HepG2 (cell line): ENCODE measurements at regions not wholly inside any gene's neighbourhood (a gene's known extent, or its start where the extent isn't known, plus 50 kb on each side); places are given as distances from the start of the nearest gene placed in this dataset.

ENCODE experiments used
- ATAC-seq: fragments of 200-7000 bp; cut with Tn5 transposase; 3 replicates; pipeline ENCODE4 v1.9.1; 2020; ENCODE audit warnings: mild to moderate bottlenecking, moderate library complexity
- BruUV-seq: library from RNA; stranded (reverse); fragments of 400-500 nt; replicated peaks from 2 replicates; lab custom pipeline; 2021; lab: Mats Ljungman, UMichigan
- CTCF ChIA-PET: fragments of 300-600 bp; formaldehyde crosslinking; extraction: SDS; loops from one replicate; lab custom pipeline; 2021; ENCODE audit warnings: low total read pairs, inconsistent platforms, low intra/inter-chr PET ratio; lab: Yijun Ruan, JAX
- POLR2A ChIA-PET: fragments of 350-600 bp; sonication (Branson Sonifier 250); formaldehyde crosslinking; loops from one replicate; lab custom pipeline; 2020; ENCODE audit warnings: antibody characterized with exemption, inconsistent platforms; lab: Yijun Ruan, JAX
- DNase-seq: peaks from one replicate; pipeline ENCODE4 v3.0.0-alpha.2; 2015; ENCODE audit warnings: low spot score
- FAIRE-seq: peaks from 3 replicates; lab custom pipeline; 2011; peaks lifted over from hg19 to GRCh38; lab: Jason Lieb, UNC
- H2AFZ ChIP-seq: one replicate; pipeline ENCODE4 v1.6.1; 2011; ENCODE audit warnings: low read length, inconsistent platforms
- H3K27ac ChIP-seq: fragments of 300-600 bp; 3 replicates; pipeline ENCODE4 v1.8.0; 2011; ENCODE audit warnings: mixed run types, mild to moderate bottlenecking, mixed read lengths, low read length, inconsistent platforms; ENCODE audit not compliant: insufficient read depth; ENCODE audit errors: extremely low read length
- H3K27me3 ChIP-seq, 2 experiments: fragments of 200-600 bp in 1 of 2; 2 replicates in 1 of 2; 3 replicates in 1 of 2; pipeline versions ENCODE4 v1.6.0 to v1.8.0; 2011; ENCODE audit warnings: low read length in 2 of 2, mild to moderate bottlenecking in 2 of 2, moderate library complexity in 2 of 2, inconsistent platforms in 1 of 2; ENCODE audit not compliant: insufficient read depth in 2 of 2, control insufficient read depth in 1 of 2
- H3K36me3 ChIP-seq, 2 experiments: fragments of 200-600 bp in 1 of 2; replicated peaks in 1 of 2; 2 replicates in 1 of 2; 3 replicates in 1 of 2; pipeline versions ENCODE4 v1.5.1 to v1.8.0; 2011; ENCODE audit warnings: low read length in 2 of 2, inconsistent platforms in 1 of 2; ENCODE audit not compliant: insufficient read depth in 2 of 2, control insufficient read depth in 1 of 2
- H3K4me1 ChIP-seq: 2 replicates; pipeline ENCODE4 v1.5.1; 2012; ENCODE audit warnings: low read length, inconsistent platforms; ENCODE audit not compliant: insufficient read depth
- H3K4me2 ChIP-seq: 2 replicates; pipeline ENCODE4 v1.6.0; 2011; ENCODE audit warnings: low read depth, low read length, inconsistent platforms
- H3K4me3 ChIP-seq, 3 experiments: fragments of 200-600 bp in 1 of 3; sonication (generic), shearing (Covaris generic) in 1 of 3; replicated peaks in 1 of 3; 2 replicates each; pipeline ENCODE4 v1.5.1; 2011 to 2016; ENCODE audit warnings: low read length in 3 of 3, inconsistent platforms in 2 of 3, low read depth in 2 of 3, mild to moderate bottlenecking in 2 of 3, control low read depth in 1 of 3, mixed read lengths in 1 of 3; ENCODE audit not compliant: insufficient read depth in 1 of 3
- H3K79me2 ChIP-seq: one replicate; pipeline ENCODE4 v1.6.1; 2011; ENCODE audit warnings: low read length, inconsistent platforms; ENCODE audit not compliant: insufficient read depth
- H3K9ac ChIP-seq: 2 replicates; pipeline ENCODE4 v1.6.0; 2011; ENCODE audit warnings: mild to moderate bottlenecking, low read depth, low read length, inconsistent platforms; ENCODE audit not compliant: insufficient read depth
- H3K9me3 ChIP-seq: 2 replicates; pipeline ENCODE4 v1.5.1; 2012; ENCODE audit warnings: mild to moderate bottlenecking, low read length
- H4K20me1 ChIP-seq: 2 replicates; pipeline ENCODE4 v1.6.0; 2011; ENCODE audit warnings: inconsistent platforms, mild to moderate bottlenecking, low read length, moderate library complexity; ENCODE audit not compliant: insufficient read depth
- CCAR2 ChIP-seq: fragments of 200-400 bp; formaldehyde crosslinking; optimal IDR thresholded peaks from 2 replicates; pipeline ENCODE3; 2018; ENCODE audit warnings: low read depth, mild to moderate bottlenecking, low read length, moderate library complexity
- MAFF ChIP-seq: IDR thresholded peaks from 2 replicates; pipeline ENCODE4 v1.6.1; 2011; ENCODE audit warnings: low read depth, low read length, improper control_type of control experiment
- MAFK ChIP-seq, 2 experiments: IDR thresholded peaks in 1 of 2; conservative IDR thresholded peaks in 1 of 2; 2 replicates each; pipeline ENCODE4 v1.6.1; 2011; ENCODE audit warnings: improper control_type of control experiment in 2 of 2, low read length in 2 of 2
- NAIF1 ChIP-seq: sonication (generic); formaldehyde crosslinking; IDR thresholded peaks from 2 replicates; pipeline ENCODE4 v1.5.0; 2020; ENCODE audit warnings: mild to moderate bottlenecking, missing genetic modification reagents, borderline replicate concordance
- NFE2 ChIP-seq: sonication (generic); formaldehyde crosslinking; IDR thresholded peaks from 2 replicates; pipeline ENCODE4 v1.4.0; 2020; ENCODE audit warnings: missing genetic modification reagents
- RAD21 ChIP-seq: fragments of 450-650 bp; formaldehyde crosslinking; IDR thresholded peaks from 2 replicates; pipeline ENCODE4 v1.5.0; 2020; ENCODE audit warnings: mild to moderate bottlenecking
- RFX5 ChIP-seq: IDR thresholded peaks from 2 replicates; pipeline ENCODE4 v1.6.1; 2011; ENCODE audit warnings: low read depth, low read length, improper control_type of control experiment
- SAP130 ChIP-seq: IDR thresholded peaks from 2 replicates; pipeline ENCODE4 v1.6.1; 2016; ENCODE audit warnings: low read depth
- TCF7 ChIP-seq: sonication (generic); IDR thresholded peaks from 2 replicates; pipeline ENCODE4 v1.6.1; 2016; ENCODE audit warnings: antibody characterized with exemption, low read depth
- TSC22D2 ChIP-seq: sonication (generic); formaldehyde crosslinking; IDR thresholded peaks from 2 replicates; pipeline ENCODE4 v1.5.1; 2020; ENCODE audit warnings: missing genetic modification reagents, mild to moderate bottlenecking, borderline replicate concordance
- ZFP36L2 ChIP-seq: sonication (generic); formaldehyde crosslinking; IDR thresholded peaks from 2 replicates; pipeline ENCODE4 v1.4.0; 2020; ENCODE audit warnings: missing genetic modification reagents
- ZNF207 ChIP-seq: fragments of 450-650 bp; IDR thresholded peaks from 2 replicates; pipeline ENCODE4 v1.6.1; 2016; ENCODE audit warnings: antibody characterized with exemption, borderline replicate concordance
- ZNF33A ChIP-seq: sonication (generic); formaldehyde crosslinking; IDR thresholded peaks from 2 replicates; pipeline ENCODE4 v1.5.1; 2020; ENCODE audit warnings: missing genetic modification reagents, mild to moderate bottlenecking, moderate library complexity, borderline replicate concordance
- ZNF549 ChIP-seq: sonication (generic); formaldehyde crosslinking; IDR thresholded peaks from 2 replicates; pipeline ENCODE4 v1.5.0; 2020; ENCODE audit warnings: missing genetic modification reagents
- ZNF878 ChIP-seq: sonication (generic); formaldehyde crosslinking; IDR thresholded peaks from 2 replicates; pipeline ENCODE4 v1.8.1; 2023; ENCODE audit warnings: mild to moderate bottlenecking, missing genetic modification reagents, moderate library complexity
- in situ Hi-C: cut with HindIII; loops from 2 replicates; pipeline ENCODE4 v1.10.0; 2017; ENCODE audit warnings: low pct_unique_long_range_greater_than_20kb; ENCODE audit not compliant: extremely low pct_ligation_motif_present
- intact Hi-C: fragments of 100-400 bp; cut with micrococcal nuclease; formaldehyde crosslinking; loops from one replicate; pipeline ENCODE4 v1.10.0; 2022; ENCODE audit not compliant: unreplicated experiment
- TF ChIP-seq, protein P1 (sequence below): IDR thresholded peaks from 2 replicates; pipeline ENCODE4 v1.6.1; 2016; ENCODE audit warnings: low read depth, control low read depth
- TF ChIP-seq, protein P2 (sequence below): sonication (generic); formaldehyde crosslinking; IDR thresholded peaks from 2 replicates; pipeline ENCODE4 v1.9.0; 2021; ENCODE audit warnings: mild to moderate bottlenecking, missing genetic modification reagents
- TF ChIP-seq, protein P3 (sequence below): sonication (generic); formaldehyde crosslinking; IDR thresholded peaks from 2 replicates; pipeline ENCODE4 v1.5.0; 2020; ENCODE audit warnings: missing genetic modification reagents, mild to moderate bottlenecking, borderline replicate concordance
- TF ChIP-seq, protein P4 (sequence below): IDR thresholded peaks from 2 replicates; pipeline ENCODE4 v1.6.1; 2016

DNA sequence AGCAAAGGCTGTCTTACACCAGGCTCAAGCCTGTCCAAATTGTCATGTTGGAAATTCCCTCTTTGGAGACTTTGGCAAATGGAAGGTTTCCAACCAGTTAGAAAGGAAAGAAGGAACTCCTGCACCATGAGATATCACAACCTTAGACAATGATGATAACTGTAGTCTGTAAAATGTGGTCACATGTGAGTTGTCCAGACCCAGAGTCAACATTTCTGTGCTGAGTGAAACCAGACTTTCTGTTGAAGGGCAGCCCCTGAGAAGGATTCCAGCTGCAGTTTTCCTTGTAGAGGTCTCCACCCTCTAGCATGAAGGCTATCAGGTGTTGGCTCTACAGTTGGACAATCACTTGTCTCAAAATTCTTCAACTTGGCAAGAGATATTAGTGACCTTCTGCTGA, 82.4 kb downstream of the SOX3 start:
- no TSS peak for BruUV-seq
- Histone ChIP-seq H3K9ac (no peak overlapping the region), H4K20me1 (no peaks in the 10 kb centered on the region), H3K9me3 (no peaks in the 10 kb centered on the region), H3K4me3 (no peak overlapping the region), H2AFZ (no peak overlapping the region), H3K4me1 (no peaks in the 10 kb centered on the region), H3K79me2 (no peaks in the 10 kb centered on the region), H3K4me2 (no peak overlapping the region), H3K36me3 (no peaks in the 10 kb centered on the region), H3K27me3 (no peaks in the 10 kb centered on the region), H3K27ac (no peak overlapping the region)
- in situ Hi-C loops: no loop called here
- POLR2A ChIA-PET: no interaction called here
- ATAC-seq: no peak
- FAIRE-seq: no peak
- CTCF ChIA-PET: no interaction called here
- DNase-seq: no peak
- intact Hi-C loops: no loop called here
- TF ChIP-seq RAD21 (CRISPR knock-in tag) (no peak), TCF7 (no peak), ZNF878 (CRISPR knock-in tag) (no peak), TSC22D2 (CRISPR knock-in tag) (no peak), MAFF (no peak), NAIF1 (CRISPR knock-in tag) (no peak), CCAR2 (no peak), MAFK (conservative IDR thresholded peaks at IDR 0.05 in 1 of 2, IDR thresholded peaks at IDR 0.05 in 1 of 2; ENCODE audit: low read length in 2 of 2) (no peak), ZNF207 (no peak), ZFP36L2 (CRISPR knock-in tag) (no peak), RFX5 (no peak), SAP130 (CRISPR knock-in tag) (no peak), ZNF549 (CRISPR knock-in tag) (no peak), NFE2 (CRISPR knock-in tag) (no peak), ZNF33A (CRISPR knock-in tag) (no peak)
- TF ChIP-seq, protein P1, sequence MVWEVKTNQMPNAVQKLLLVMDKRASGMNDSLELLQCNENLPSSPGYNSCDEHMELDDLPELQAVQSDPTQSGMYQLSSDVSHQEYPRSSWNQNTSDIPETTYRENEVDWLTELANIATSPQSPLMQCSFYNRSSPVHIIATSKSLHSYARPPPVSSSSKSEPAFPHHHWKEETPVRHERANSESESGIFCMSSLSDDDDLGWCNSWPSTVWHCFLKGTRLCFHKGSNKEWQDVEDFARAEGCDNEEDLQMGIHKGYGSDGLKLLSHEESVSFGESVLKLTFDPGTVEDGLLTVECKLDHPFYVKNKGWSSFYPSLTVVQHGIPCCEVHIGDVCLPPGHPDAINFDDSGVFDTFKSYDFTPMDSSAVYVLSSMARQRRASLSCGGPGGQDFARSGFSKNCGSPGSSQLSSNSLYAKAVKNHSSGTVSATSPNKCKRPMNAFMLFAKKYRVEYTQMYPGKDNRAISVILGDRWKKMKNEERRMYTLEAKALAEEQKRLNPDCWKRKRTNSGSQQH (CRISPR knock-in tag): no peak
- TF ChIP-seq, protein P2, sequence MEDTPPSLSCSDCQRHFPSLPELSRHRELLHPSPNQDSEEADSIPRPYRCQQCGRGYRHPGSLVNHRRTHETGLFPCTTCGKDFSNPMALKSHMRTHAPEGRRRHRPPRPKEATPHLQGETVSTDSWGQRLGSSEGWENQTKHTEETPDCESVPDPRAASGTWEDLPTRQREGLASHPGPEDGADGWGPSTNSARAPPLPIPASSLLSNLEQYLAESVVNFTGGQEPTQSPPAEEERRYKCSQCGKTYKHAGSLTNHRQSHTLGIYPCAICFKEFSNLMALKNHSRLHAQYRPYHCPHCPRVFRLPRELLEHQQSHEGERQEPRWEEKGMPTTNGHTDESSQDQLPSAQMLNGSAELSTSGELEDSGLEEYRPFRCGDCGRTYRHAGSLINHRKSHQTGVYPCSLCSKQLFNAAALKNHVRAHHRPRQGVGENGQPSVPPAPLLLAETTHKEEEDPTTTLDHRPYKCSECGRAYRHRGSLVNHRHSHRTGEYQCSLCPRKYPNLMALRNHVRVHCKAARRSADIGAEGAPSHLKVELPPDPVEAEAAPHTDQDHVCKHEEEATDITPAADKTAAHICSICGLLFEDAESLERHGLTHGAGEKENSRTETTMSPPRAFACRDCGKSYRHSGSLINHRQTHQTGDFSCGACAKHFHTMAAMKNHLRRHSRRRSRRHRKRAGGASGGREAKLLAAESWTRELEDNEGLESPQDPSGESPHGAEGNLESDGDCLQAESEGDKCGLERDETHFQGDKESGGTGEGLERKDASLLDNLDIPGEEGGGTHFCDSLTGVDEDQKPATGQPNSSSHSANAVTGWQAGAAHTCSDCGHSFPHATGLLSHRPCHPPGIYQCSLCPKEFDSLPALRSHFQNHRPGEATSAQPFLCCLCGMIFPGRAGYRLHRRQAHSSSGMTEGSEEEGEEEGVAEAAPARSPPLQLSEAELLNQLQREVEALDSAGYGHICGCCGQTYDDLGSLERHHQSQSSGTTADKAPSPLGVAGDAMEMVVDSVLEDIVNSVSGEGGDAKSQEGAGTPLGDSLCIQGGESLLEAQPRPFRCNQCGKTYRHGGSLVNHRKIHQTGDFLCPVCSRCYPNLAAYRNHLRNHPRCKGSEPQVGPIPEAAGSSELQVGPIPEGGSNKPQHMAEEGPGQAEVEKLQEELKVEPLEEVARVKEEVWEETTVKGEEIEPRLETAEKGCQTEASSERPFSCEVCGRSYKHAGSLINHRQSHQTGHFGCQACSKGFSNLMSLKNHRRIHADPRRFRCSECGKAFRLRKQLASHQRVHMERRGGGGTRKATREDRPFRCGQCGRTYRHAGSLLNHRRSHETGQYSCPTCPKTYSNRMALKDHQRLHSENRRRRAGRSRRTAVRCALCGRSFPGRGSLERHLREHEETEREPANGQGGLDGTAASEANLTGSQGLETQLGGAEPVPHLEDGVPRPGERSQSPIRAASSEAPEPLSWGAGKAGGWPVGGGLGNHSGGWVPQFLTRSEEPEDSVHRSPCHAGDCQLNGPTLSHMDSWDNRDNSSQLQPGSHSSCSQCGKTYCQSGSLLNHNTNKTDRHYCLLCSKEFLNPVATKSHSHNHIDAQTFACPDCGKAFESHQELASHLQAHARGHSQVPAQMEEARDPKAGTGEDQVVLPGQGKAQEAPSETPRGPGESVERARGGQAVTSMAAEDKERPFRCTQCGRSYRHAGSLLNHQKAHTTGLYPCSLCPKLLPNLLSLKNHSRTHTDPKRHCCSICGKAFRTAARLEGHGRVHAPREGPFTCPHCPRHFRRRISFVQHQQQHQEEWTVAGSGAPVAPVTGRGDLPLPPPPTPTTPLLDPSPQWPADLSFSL: no peak
- TF ChIP-seq, protein P3, sequence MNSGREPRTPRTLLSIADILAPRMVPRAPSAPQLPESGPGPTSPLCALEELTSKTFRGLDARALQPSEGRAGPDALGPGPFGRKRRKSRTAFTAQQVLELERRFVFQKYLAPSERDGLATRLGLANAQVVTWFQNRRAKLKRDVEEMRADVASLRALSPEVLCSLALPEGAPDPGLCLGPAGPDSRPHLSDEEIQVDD (CRISPR knock-in tag): no peak
- TF ChIP-seq, protein P4, sequence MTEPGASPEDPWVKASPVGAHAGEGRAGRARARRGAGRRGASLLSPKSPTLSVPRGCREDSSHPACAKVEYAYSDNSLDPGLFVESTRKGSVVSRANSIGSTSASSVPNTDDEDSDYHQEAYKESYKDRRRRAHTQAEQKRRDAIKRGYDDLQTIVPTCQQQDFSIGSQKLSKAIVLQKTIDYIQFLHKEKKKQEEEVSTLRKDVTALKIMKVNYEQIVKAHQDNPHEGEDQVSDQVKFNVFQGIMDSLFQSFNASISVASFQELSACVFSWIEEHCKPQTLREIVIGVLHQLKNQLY (CRISPR knock-in tag): no peak
